AG09319 (cell line): ENCODE measurements at regions not wholly inside any gene's neighbourhood (a gene's known extent, or its start where the extent isn't known, plus 50 kb on each side); places are given as distances from the start of the nearest gene placed in this dataset.

Experiments
- DNase-seq: peaks from one replicate; pipeline ENCODE4 v3.0.0-alpha.2; 2010; ENCODE audit warnings: low read depth; ENCODE audit errors: extremely low read depth
- TF ChIP-seq, protein P1 (sequence below): IDR thresholded peaks from 2 replicates; pipeline ENCODE4 v1.5.1; 2011; ENCODE audit warnings: low read depth, mild to moderate bottlenecking, inconsistent platforms, low read length, moderate library complexity

DNA sequence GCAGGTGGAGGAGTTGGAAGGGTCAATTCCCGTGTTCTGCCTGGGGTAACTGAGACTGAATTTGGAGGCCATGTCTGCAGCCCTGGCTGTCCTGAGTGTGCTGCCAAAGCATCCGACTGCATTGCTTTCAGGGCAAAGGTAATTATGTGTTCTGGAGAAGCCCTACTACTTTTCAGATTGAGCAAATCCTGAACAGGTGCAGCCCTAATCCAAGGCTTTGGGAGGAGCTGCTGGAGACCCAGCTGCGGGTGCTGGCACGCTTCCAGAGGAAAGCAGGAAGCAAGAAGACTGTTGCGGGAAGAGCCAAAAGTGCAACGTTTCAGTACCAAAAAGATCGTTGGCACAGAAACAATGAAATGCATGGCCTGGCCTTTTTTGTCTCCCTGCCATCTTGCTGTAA, 73.7 kb upstream of the NRIP1 start:
- TF ChIP-seq, protein P1, sequence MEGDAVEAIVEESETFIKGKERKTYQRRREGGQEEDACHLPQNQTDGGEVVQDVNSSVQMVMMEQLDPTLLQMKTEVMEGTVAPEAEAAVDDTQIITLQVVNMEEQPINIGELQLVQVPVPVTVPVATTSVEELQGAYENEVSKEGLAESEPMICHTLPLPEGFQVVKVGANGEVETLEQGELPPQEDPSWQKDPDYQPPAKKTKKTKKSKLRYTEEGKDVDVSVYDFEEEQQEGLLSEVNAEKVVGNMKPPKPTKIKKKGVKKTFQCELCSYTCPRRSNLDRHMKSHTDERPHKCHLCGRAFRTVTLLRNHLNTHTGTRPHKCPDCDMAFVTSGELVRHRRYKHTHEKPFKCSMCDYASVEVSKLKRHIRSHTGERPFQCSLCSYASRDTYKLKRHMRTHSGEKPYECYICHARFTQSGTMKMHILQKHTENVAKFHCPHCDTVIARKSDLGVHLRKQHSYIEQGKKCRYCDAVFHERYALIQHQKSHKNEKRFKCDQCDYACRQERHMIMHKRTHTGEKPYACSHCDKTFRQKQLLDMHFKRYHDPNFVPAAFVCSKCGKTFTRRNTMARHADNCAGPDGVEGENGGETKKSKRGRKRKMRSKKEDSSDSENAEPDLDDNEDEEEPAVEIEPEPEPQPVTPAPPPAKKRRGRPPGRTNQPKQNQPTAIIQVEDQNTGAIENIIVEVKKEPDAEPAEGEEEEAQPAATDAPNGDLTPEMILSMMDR: no peak
- DNase-seq: no peak

DNA sequence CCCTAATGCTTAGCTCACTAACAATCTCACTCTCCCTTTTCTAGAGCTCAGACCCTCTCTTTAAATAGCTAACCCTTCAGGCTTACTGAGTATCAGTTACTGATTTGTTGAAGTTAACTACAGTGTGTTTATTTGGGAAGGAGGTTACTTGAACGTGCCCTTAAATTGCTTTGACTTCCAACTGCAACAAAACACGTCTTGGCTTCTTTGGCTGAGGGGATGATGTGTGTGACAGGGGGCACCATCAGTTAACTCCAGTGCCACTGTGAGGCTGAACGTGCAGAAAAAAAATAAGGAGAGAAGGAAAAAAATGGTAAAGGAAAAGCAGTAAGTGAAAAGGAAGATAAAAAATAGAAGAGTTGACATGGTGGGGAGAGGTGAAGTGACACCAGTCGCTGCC, 75.1 kb upstream of the NRIP1 start:
- no peak for DNase-seq
- TF ChIP-seq, protein P1: no peak

DNA sequence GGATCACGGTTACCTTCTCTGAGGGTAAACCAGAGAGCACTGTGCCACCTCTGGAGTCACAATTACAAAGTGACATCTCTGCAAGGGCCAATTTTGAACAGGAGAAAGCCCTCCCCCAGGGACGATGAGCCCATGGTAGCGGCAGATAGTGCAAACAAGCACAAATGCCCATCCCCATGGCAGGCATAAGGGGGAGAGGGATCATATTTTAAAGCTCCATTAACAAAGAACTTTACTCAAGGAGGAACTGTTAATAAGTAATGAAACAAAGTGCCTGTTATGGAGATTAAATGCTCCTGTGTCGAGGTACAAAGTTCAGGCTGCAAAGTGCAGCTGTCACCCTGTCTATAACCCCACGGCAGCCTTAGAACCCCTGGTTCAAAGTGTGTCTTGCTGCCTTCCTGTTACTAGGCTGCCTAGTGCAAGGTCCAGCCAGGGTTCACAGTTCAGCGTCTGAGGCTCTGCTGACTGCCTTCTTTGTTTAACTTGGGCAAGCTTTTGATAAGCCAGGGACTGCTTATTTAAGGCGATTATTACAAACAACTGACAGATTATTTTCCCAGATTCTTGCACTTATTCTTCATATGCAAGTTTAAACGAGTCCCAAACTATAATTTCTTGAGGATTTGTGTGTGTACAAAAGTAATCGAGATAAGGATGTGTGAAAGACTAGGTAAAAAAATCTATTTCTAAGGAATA, 75.7 kb upstream of the NRIP1 start:
- TF ChIP-seq, protein P1: no peak
- no peak for DNase-seq

DNA sequence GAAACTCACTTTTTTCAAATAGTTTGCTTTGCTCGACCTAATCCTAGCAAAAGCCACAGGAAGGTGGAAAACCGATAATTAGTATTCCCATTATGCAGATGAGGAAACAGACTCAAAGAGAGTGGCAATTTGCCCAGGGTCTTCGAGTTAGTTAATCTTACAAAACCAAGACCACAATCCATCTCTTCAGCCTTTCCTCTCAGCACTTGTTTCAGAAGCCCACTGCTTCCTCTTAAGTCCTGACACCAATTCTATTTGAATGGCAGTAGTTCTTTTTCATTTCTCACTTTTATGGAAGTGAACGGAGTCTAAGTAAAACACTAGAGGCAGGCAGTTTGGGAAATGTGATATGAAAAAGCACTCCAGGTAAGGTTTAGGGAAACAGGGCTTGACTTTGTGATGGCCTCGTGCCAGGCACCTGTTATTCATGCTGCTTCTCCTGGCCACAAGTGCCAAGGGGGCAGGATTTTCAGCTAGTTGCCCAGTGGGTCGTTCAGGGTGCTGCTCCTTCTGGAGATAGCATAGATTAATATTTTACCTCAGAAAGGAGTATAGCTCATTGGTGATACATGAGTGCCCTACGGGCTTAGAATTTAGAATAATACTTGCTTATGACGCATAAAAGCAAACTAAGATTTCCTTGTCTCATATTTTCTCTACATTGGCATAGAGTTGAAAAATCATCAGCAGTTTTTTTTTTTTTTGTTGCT, 76.6 kb upstream of the NRIP1 start:
- TF ChIP-seq, protein P1: no peak
- DNase-seq: no peak

DNA sequence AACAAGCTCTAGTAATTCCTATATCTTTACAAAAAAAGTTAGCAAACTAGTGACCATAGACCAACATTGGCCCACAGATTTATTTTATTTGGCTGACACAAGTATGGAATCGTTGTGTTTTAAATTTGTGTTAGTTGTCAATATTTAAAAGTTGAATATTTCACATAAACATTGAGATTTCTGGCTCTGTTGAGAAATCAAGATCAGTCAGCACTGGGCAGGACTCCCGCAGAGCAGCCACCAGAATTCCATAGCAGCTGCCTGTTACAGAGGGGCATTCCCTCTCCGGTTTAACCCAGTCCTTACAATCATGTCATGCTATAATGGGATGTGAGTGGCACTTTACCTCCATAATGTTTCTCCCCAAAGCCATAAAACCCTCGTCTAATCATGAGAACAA, 79.2 kb upstream of the NRIP1 start:
- TF ChIP-seq, protein P1: no peak
- no peak for DNase-seq

DNA sequence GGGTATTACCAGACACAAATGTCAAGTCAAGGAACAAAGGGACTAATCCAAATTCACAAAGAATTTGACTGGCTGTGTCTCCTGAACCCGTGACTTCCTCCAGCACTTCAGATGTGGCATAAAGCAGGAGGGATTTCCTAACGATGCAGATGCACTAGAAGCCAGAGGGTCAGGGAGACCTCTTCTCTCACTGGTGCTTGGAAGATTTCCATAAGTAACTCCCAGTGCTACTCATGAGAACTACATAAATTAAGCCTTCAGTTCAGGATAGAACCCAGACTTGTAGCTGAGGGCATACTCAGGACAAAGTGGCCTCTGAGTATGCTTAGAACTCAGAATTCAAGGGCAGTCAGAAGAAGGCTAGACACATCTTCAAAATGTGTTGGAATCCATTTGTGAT, 83.6 kb upstream of the NRIP1 start:
- no peak for DNase-seq
- TF ChIP-seq, protein P1: no peak

DNA sequence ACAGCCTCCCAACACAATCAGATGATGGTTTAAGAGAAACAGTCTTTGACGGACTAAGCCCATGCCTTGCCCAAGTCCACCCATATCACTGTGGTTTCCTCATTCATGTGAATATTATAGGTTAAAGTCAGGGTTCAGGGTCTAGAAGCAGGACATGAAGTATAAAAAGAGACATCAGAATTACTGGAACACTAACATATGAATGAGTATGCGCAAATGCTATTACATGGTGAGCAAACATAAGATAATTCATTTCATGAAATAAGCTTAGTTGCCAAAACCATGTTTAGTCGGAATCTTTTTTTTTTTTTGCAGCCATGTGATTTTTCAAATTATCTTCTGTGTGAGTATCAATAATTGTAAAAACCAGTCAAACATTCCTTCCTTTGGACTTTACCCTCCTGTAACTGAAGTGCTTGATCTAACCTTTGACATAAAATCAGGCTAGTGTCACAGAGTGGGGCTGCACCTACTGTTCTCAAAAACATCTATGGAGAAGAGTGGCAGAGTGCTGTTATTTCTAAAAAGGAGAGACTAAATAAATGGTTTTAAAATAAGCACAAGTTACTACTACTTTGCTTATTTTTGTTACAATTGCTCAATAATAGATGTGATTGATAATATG, 84.9 kb upstream of the NRIP1 start:
- TF ChIP-seq, protein P1: no peak
- DNase-seq: no peak
